B cell (primary cell): ENCODE measurements at regions not wholly inside any gene's neighbourhood (a gene's known extent, or its start where the extent isn't known, plus 50 kb on each side); places are given as distances from the start of the nearest gene placed in this dataset.

ENCODE experiments used
- CTCF ChIP-seq: fragments of 200-600 bp; IDR thresholded peaks from one replicate; pipeline ENCODE4 v1.8.0; 2022; ENCODE audit warnings: antibody characterized with exemption, mild to moderate bottlenecking
- EZH2 ChIP-seq: IDR thresholded peaks from 2 replicates; pipeline ENCODE4 v1.6.1; 2012; ENCODE audit warnings: borderline replicate concordance, low read depth, mild to moderate bottlenecking, moderate library complexity, low read length; ENCODE audit not compliant: insufficient read depth, poor library complexity, severe bottlenecking

GRCh38 chr16:86087896-86088230 lies 188.9 kb downstream of the IRF8 start:
- TF ChIP-seq CTCF = no peak
- no peak for TF ChIP-seq EZH2
